HL-60 (cell line): ENCODE measurements at regions not wholly inside any gene's neighbourhood (a gene's known extent, or its start where the extent isn't known, plus 50 kb on each side); places are given as distances from the start of the nearest gene placed in this dataset.

Experiments used
- DNase-seq, 2 experiments: peaks; one replicate each; pipeline ENCODE4 v3.0.0-alpha.2; 2010 to 2020; ENCODE audit warnings: low read depth in 1 of 2, low spot score in 1 of 2
- H3K27ac ChIP-seq: fragments of 250-450 bp; sonication (Bioruptor Pico); replicated peaks from 2 replicates; pipeline ENCODE4 v1.5.1; 2020; ENCODE audit warnings: mild to moderate bottlenecking, moderate library complexity
- H3K27me3 ChIP-seq: fragments of 250-450 bp; sonication (Bioruptor Pico); 2 replicates; pipeline ENCODE4 v1.5.1; 2021; ENCODE audit warnings: mild to moderate bottlenecking, moderate library complexity; ENCODE audit not compliant: insufficient read depth, poor library complexity, severe bottlenecking
- H3K4me3 ChIP-seq: replicated peaks from 2 replicates; pipeline ENCODE4 v1.5.1; 2011; ENCODE audit warnings: mild to moderate bottlenecking, control low read depth, low read length; ENCODE audit not compliant: insufficient read depth
- GABPA ChIP-seq: IDR thresholded peaks from 2 replicates; pipeline ENCODE4 v1.6.1; 2012; ENCODE audit warnings: low read depth
- POLR2AphosphoS5 ChIP-seq: IDR thresholded peaks from 2 replicates; pipeline ENCODE4 v1.6.1; 2012; ENCODE audit warnings: low read depth
- REST ChIP-seq: IDR thresholded peaks from 2 replicates; pipeline ENCODE4 v1.6.1; 2012; ENCODE audit warnings: low read depth; ENCODE audit not compliant: insufficient replicate concordance
- SPI1 ChIP-seq: IDR thresholded peaks from 2 replicates; pipeline ENCODE4 v1.6.1; 2012; ENCODE audit warnings: low read depth, mild to moderate bottlenecking, borderline replicate concordance
- TF ChIP-seq, protein P1 (sequence below): IDR thresholded peaks from one replicate; pipeline ENCODE4 v1.5.1; 2011; ENCODE audit warnings: low read length, control low read depth, inconsistent platforms; ENCODE audit not compliant: insufficient read depth

- DNase-seq: peak in 1 of 2 experiments; percentile 4
- no peaks in the 10 kb centered on the region for H3K27me3 ChIP-seq
- TF ChIP-seq REST: no peak
- TF ChIP-seq, protein P1, sequence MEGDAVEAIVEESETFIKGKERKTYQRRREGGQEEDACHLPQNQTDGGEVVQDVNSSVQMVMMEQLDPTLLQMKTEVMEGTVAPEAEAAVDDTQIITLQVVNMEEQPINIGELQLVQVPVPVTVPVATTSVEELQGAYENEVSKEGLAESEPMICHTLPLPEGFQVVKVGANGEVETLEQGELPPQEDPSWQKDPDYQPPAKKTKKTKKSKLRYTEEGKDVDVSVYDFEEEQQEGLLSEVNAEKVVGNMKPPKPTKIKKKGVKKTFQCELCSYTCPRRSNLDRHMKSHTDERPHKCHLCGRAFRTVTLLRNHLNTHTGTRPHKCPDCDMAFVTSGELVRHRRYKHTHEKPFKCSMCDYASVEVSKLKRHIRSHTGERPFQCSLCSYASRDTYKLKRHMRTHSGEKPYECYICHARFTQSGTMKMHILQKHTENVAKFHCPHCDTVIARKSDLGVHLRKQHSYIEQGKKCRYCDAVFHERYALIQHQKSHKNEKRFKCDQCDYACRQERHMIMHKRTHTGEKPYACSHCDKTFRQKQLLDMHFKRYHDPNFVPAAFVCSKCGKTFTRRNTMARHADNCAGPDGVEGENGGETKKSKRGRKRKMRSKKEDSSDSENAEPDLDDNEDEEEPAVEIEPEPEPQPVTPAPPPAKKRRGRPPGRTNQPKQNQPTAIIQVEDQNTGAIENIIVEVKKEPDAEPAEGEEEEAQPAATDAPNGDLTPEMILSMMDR: no peak
- no peak for TF ChIP-seq SPI1
- TF ChIP-seq POLR2AphosphoS5: no peak
- TF ChIP-seq GABPA: no peak
- no peak overlapping the region for H3K27ac ChIP-seq
- H3K4me3 ChIP-seq: no peak overlapping the region
Observed at GRCh38 chr16:55933038-55933437, 57.9 kb upstream of the CES5A start.

GRCh38 chr16:55930036-55930435 lies 54.9 kb upstream of the CES5A start:
- H3K27ac ChIP-seq: no peak overlapping the region
- no peak for DNase-seq
- no peak overlapping the region for H3K4me3 ChIP-seq
- peaks cover 4% of the 10 kb centered on the region for H3K27me3 ChIP-seq
- TF ChIP-seq SPI1 (no peak), GABPA (no peak), POLR2AphosphoS5 (no peak), REST (no peak)
- TF ChIP-seq, protein P1: no peak

DNA sequence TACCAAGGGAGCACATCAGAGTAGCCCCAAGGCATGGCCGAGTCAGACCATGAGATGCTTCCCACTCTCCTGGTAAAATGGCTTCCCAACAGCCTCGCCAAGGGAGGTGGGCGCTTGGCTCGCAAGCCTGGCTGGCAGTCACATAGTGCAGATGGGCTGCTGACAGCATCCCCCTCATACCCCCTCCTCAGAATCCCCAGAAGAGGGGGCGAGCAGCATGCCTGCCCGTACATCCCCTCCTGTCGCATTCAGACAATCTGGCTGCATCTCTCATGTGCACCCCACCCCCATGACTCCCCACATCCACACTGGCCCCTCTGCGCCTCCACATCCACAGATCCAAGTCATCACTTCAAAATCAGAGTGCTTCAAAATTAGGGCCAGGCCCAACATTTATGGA lies 54.0 kb upstream of the CES5A start:
- Histone ChIP-seq H3K27ac (no peak overlapping the region), H3K4me3 (no peak overlapping the region), H3K27me3 (peaks cover 4% of the 10 kb centered on the region)
- no peak for DNase-seq
- TF ChIP-seq SPI1: no peak
- TF ChIP-seq, protein P1: no peak
- no peak for TF ChIP-seq POLR2AphosphoS5
- no peak for TF ChIP-seq REST
- no peak for TF ChIP-seq GABPA
